Lung (tissue), 11 donors: ENCODE measurements at regions not wholly inside any gene's neighbourhood (a gene's known extent, or its start where the extent isn't known, plus 50 kb on each side); places are given as distances from the start of the nearest gene placed in this dataset.

Source experiments
- ATAC-seq: fragments of 200-7000 bp; cut with Tn5 transposase; one replicate; pipeline ENCODE4 v1.9.1; 2020; ENCODE audit warnings: moderate number of reproducible peaks; ENCODE audit not compliant: insufficient read depth, low FRiP score
- DNase-seq, 3 donors: peaks; one replicate each; pipeline ENCODE4 v3.0.0-alpha.2; 2013 to 2017
- H3K27ac ChIP-seq, 2 donors: one replicate each; pipeline ENCODE4 v1.5.1; 2013; ENCODE audit warnings: mild to moderate bottlenecking in 2 of 2, moderate library complexity in 2 of 2, control low read depth in 1 of 2, inconsistent platforms in 1 of 2, low read depth in 1 of 2, low read length in 1 of 2
- H3K27me3 ChIP-seq, 3 donors: one replicate each; pipeline ENCODE4 v1.5.1; 2013; ENCODE audit warnings: low read length in 2 of 3; ENCODE audit not compliant: control insufficient read depth in 3 of 3, insufficient read depth in 3 of 3
- H3K36me3 ChIP-seq, 4 donors: one replicate each; pipeline ENCODE4 v1.5.1; 2013; ENCODE audit warnings: low read length in 4 of 4, mild to moderate bottlenecking in 1 of 4, moderate library complexity in 1 of 4; ENCODE audit not compliant: control insufficient read depth in 4 of 4, insufficient read depth in 4 of 4
- H3K4me1 ChIP-seq, 5 donors: one replicate each; pipeline ENCODE4 v1.5.1; 2013; ENCODE audit warnings: low read length in 5 of 5, mild to moderate bottlenecking in 2 of 5, moderate library complexity in 1 of 5; ENCODE audit not compliant: control insufficient read depth in 5 of 5, insufficient read depth in 5 of 5
- H3K4me3 ChIP-seq: one replicate; pipeline ENCODE4 v1.5.1; 2013; ENCODE audit warnings: mild to moderate bottlenecking, control low read depth, moderate library complexity
- H3K9ac ChIP-seq, 2 donors: one replicate each; pipeline ENCODE4 v1.5.1; 2013; ENCODE audit warnings: low read length in 2 of 2, control low read depth in 1 of 2; ENCODE audit not compliant: insufficient read depth in 1 of 2
- H3K9me3 ChIP-seq, 4 donors: one replicate each; pipeline ENCODE4 v1.5.1; 2013; ENCODE audit warnings: low read length in 3 of 4, mild to moderate bottlenecking in 1 of 4, moderate library complexity in 1 of 4; ENCODE audit not compliant: control insufficient read depth in 4 of 4, insufficient read depth in 3 of 4
- WGBS, 2 donors: extraction: QIAGEN DNeasy Blood & Tissue Kit; methylation state at CpG; one replicate each; pipeline ENCODE4 v1.1.7; 2013; 5-methylcytosine and 5-hydroxymethylcytosine counted together
- TF ChIP-seq, protein P1 (sequence below): IDR thresholded peaks from 2 replicates; pipeline ENCODE4 v1.5.1; 2012; ENCODE audit warnings: mild to moderate bottlenecking; ENCODE audit errors: control extremely low read depth, extremely low read depth
- donor health status: control.
- donor health status: control.
- donor health status: Bipolar disorder and iron deficiency.
- donor health status: healthy.
- donor health status: DM: yes; HTN: yes; CAD: no.

DNA sequence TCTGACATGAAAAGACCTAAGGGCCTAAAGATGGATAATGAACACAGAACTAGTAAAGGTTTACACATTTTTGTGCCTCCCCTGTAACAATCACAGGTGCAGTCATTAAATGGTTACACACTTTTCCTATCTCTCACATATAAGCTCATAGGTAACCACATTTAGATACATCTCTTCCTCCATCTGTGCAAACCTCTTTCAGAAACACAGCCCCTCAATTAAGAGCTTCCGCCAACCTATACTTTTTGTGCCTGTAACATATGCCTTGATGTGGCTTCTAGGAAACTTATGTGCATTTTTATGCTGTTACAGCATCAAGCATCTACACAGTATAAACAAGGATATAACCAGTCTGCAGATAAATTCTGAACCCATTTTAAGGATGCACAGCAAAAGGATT, 643.3 kb downstream of the BCL11A start:
- Histone ChIP-seq H3K9me3 (no peaks in the 10 kb centered on the region), H3K27me3 (no peaks in the 10 kb centered on the region), H3K36me3 (no peaks in the 10 kb centered on the region), H3K4me1 (no peaks in the 10 kb centered on the region), H3K4me3 (no peak overlapping the region), H3K27ac (no peak overlapping the region), H3K9ac (no peak overlapping the region)
- ATAC-seq (no peak), DNase-seq (no peak)
- 97% methylated on average over 1 of the region's 1 CpG for WGBS, 2 donors
- TF ChIP-seq, protein P1, sequence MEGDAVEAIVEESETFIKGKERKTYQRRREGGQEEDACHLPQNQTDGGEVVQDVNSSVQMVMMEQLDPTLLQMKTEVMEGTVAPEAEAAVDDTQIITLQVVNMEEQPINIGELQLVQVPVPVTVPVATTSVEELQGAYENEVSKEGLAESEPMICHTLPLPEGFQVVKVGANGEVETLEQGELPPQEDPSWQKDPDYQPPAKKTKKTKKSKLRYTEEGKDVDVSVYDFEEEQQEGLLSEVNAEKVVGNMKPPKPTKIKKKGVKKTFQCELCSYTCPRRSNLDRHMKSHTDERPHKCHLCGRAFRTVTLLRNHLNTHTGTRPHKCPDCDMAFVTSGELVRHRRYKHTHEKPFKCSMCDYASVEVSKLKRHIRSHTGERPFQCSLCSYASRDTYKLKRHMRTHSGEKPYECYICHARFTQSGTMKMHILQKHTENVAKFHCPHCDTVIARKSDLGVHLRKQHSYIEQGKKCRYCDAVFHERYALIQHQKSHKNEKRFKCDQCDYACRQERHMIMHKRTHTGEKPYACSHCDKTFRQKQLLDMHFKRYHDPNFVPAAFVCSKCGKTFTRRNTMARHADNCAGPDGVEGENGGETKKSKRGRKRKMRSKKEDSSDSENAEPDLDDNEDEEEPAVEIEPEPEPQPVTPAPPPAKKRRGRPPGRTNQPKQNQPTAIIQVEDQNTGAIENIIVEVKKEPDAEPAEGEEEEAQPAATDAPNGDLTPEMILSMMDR: no peak

DNA sequence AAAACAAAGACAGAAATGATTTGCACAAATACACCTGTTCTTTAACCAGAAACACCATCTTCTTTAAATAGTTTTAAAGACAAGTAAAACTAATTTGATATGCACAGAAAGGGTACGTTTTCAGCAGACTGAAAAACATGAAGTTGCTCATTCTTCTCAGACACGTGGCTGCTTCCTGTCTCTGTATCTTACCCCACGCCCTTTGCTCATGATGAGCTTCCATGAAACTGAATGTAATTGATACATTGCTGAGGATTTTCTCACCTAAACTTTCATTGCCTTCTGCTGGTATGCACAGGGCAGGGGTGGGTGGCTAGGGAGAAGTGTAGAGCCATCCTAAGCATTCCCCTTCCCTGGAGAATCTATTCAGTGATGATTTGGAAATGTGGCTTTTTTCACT, 644.3 kb downstream of the BCL11A start:
- Histone ChIP-seq H3K27me3 (no peaks in the 10 kb centered on the region), H3K4me3 (no peak overlapping the region), H3K9ac (no peak overlapping the region), H3K4me1 (no peaks in the 10 kb centered on the region), H3K36me3 (no peaks in the 10 kb centered on the region), H3K27ac (no peak overlapping the region), H3K9me3 (no peaks in the 10 kb centered on the region)
- ATAC-seq (no peak), DNase-seq (no peak)
- WGBS, 2 donors: 30 to 45% methylated on average over 3 of the region's 3 CpGs
- TF ChIP-seq, protein P1: no peak

GRCh38 chr2:59905731-59906130, 647.7 kb downstream of the BCL11A start:
- H3K4me3 ChIP-seq: no peak overlapping the region
- ATAC-seq: no peak
- WGBS, 2 donors: 78 to 89% methylated on average over 2 of the region's 2 CpGs
- H3K36me3 ChIP-seq: no peaks in the 10 kb centered on the region
- H3K9me3 ChIP-seq: no peaks in the 10 kb centered on the region
- H3K9ac ChIP-seq: no peak overlapping the region
- H3K4me1 ChIP-seq: no peaks in the 10 kb centered on the region
- TF ChIP-seq, protein P1: no peak
- H3K27ac ChIP-seq: no peak overlapping the region
- peaks cover 0 to 2% (median 0%) of the 10 kb centered on the region in 3 donors for H3K27me3 ChIP-seq
- DNase-seq: no peak

DNA sequence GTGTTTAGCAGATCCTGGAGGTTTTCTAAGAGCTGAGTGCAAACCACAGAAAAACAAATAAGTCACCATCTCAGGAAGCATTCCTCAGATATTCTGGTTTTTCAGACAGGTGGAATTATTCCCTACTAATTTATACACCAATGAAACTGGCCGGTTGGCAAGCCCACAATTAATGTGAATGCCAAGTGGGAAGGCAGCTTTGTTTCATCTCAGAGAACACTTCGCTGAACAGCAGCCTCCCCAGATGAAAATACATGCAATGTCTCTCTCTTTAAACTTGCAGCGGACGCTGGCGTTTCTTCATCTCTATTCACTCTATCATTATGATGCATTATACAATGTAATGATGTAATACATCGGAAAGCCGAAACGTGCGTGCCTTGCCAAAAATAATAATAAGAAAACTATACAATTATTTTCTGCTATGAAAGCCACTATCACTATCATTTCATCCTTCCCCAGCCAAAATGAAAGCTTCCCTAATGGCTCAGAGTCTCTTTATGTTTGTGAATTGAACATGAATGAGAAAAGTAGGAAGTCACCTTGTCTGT, 649.4 kb downstream of the BCL11A start:
- no peak overlapping the region for H3K9ac ChIP-seq
- H3K36me3 ChIP-seq: no peaks in the 10 kb centered on the region
- DNase-seq: peak in 2 of 3 donors; percentile 3 to 5
- no peak for ATAC-seq
- H3K4me3 ChIP-seq: no peak overlapping the region
- H3K27me3 ChIP-seq: peaks cover 0 to 2% (median 0%) of the 10 kb centered on the region in 3 donors
- H3K4me1 ChIP-seq: no peaks in the 10 kb centered on the region
- H3K27ac ChIP-seq: no peak overlapping the region
- TF ChIP-seq, protein P1: no peak
- 74 to 85% methylated on average over 9 of the region's 9 CpGs for WGBS, 2 donors
- no peaks in the 10 kb centered on the region for H3K9me3 ChIP-seq
